GM23248 (cell line): ENCODE measurements at regions not wholly inside any gene's neighbourhood (a gene's known extent, or its start where the extent isn't known, plus 50 kb on each side); places are given as distances from the start of the nearest gene placed in this dataset.

ENCODE experiments used
- DNase-seq: peaks from one replicate; pipeline ENCODE4 v3.0.0-alpha.2; 2015
- H2AFZ ChIP-seq: fragments of 200-600 bp; sonication (generic); 2 replicates; pipeline ENCODE4 v1.6.1; 2016; ENCODE audit warnings: antibody characterized with exemption
- H3F3A ChIP-seq: fragments of 200-600 bp; sonication (generic); 2 replicates; pipeline ENCODE4 v1.6.1; 2016; ENCODE audit warnings: mild to moderate bottlenecking, antibody characterized with exemption, mixed run types; ENCODE audit not compliant: insufficient read depth
- H3K27ac ChIP-seq: fragments of 200-600 bp; sonication (generic); 2 replicates; pipeline ENCODE4 v1.5.1; 2016; ENCODE audit warnings: mild to moderate bottlenecking
- H3K27me3 ChIP-seq: fragments of 200-600 bp; sonication (generic); replicated peaks from 2 replicates; pipeline ENCODE4 v1.6.1; 2016; ENCODE audit warnings: mild to moderate bottlenecking; ENCODE audit not compliant: insufficient read depth
- H3K36me3 ChIP-seq: fragments of 200-600 bp; sonication (generic); 2 replicates; pipeline ENCODE4 v1.6.1; 2016; ENCODE audit warnings: low read depth, mild to moderate bottlenecking
- H3K4me1 ChIP-seq: fragments of 200-600 bp; sonication (generic); 2 replicates; pipeline ENCODE4 v1.6.1; 2016; ENCODE audit warnings: mild to moderate bottlenecking; ENCODE audit not compliant: insufficient read depth
- H3K4me2 ChIP-seq: fragments of 200-600 bp; sonication (generic); one replicate; pipeline ENCODE4 v1.6.1; 2016; ENCODE audit warnings: mild to moderate bottlenecking; ENCODE audit not compliant: unreplicated experiment
- H3K4me3 ChIP-seq: fragments of 200-600 bp; sonication (generic); 2 replicates; pipeline ENCODE4 v1.5.1; 2016; ENCODE audit warnings: mild to moderate bottlenecking
- H3K79me2 ChIP-seq: fragments of 200-600 bp; sonication (generic); 2 replicates; pipeline ENCODE4 v1.6.1; 2016; ENCODE audit warnings: mild to moderate bottlenecking; ENCODE audit not compliant: insufficient read depth
- H3K9ac ChIP-seq: fragments of 200-600 bp; sonication (generic); 2 replicates; pipeline ENCODE4 v1.6.1; 2016; ENCODE audit warnings: mild to moderate bottlenecking
- H3K9me2 ChIP-seq: fragments of 200-600 bp; sonication (generic); 2 replicates; pipeline ENCODE4 v1.6.1; 2016; ENCODE audit warnings: mixed run types, mild to moderate bottlenecking, moderate library complexity; ENCODE audit not compliant: insufficient read depth
- H3K9me3 ChIP-seq: fragments of 200-600 bp; sonication (generic); one replicate; pipeline ENCODE4 v1.6.1; 2017; ENCODE audit warnings: low read depth
- H4K20me1 ChIP-seq: fragments of 200-600 bp; sonication (generic); 2 replicates; pipeline ENCODE4 v1.6.0; 2016; ENCODE audit not compliant: insufficient read depth
- EZH2 ChIP-seq: fragments of 200-600 bp; sonication (generic); IDR thresholded peaks from 2 replicates; pipeline ENCODE4 v1.6.1; 2018; ENCODE audit warnings: antibody characterized with exemption, mild to moderate bottlenecking; ENCODE audit not compliant: insufficient read depth, poor library complexity, severe bottlenecking
- EZH2phosphoT487 ChIP-seq: fragments of 200-600 bp; sonication (generic); IDR thresholded peaks from 2 replicates; pipeline ENCODE4 v1.6.1; 2018; ENCODE audit warnings: antibody characterized with exemption, moderate library complexity, mild to moderate bottlenecking, low read depth; ENCODE audit not compliant: insufficient read depth
- WGBS, 2 experiments: methylation state at CpG; one replicate each; pipeline ENCODE4 v1.1.6; 2015 to 2017; ENCODE audit warnings: low lambda C conversion rate in 2 of 2, low coverage in 1 of 2; ENCODE audit errors: missing lambda C conversion rate in 2 of 2; 5-methylcytosine and 5-hydroxymethylcytosine counted together
- in situ Hi-C: fragments of 300-500 bp; cut with MboI; formaldehyde crosslinking; loops from 2 replicates; pipeline ENCODE4 v1.15.0; 2020

DNA sequence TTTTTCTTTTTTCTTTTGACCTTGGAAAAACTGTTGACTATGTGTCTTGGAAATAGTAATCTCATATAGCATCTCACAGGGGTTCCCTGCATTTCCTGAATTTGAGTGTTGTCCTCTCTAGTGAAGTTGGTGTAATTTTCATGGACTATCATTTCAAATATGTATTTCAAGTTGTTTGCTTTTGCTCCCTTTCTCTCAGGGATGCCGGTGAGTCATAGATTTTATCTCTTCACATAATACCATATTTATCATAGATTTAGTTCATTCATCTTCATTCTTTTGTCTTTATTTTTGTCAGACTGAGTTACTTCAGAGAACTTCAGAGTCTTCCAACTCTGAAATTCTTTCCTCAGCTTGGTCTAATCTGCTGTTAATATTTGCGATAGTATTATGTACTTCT lies 1320.6 kb downstream of the LRFN5 start:
- H3K9ac ChIP-seq = no peak overlapping the region
- TF ChIP-seq EZH2phosphoT487 (no peak), EZH2 (no peak)
- no peaks in the 10 kb centered on the region for H4K20me1 ChIP-seq
- no peak overlapping the region for H2AFZ ChIP-seq
- no peaks in the 10 kb centered on the region for H3K9me2 ChIP-seq
- no peaks in the 10 kb centered on the region for H3K27me3 ChIP-seq
- in situ Hi-C loops = no loop called here
- H3K36me3 ChIP-seq = no peaks in the 10 kb centered on the region
- H3K79me2 ChIP-seq = no peaks in the 10 kb centered on the region
- no peak overlapping the region for H3K4me2 ChIP-seq
- no peaks in the 10 kb centered on the region for H3K9me3 ChIP-seq
- H3F3A ChIP-seq = no peaks in the 10 kb centered on the region
- H3K4me1 ChIP-seq = no peaks in the 10 kb centered on the region
- WGBS, 2 experiments = 87% methylated on average over 2 of the region's 2 CpGs
- no peak overlapping the region for H3K4me3 ChIP-seq
- DNase-seq = no peak
- H3K27ac ChIP-seq = no peak overlapping the region

- Histone ChIP-seq H3K4me1 (no peaks in the 10 kb centered on the region), H3F3A (no peaks in the 10 kb centered on the region), H3K36me3 (no peaks in the 10 kb centered on the region), H3K4me3 (no peak overlapping the region), H3K9me3 (no peaks in the 10 kb centered on the region), H2AFZ (no peak overlapping the region), H3K79me2 (no peaks in the 10 kb centered on the region), H3K27me3 (no peaks in the 10 kb centered on the region), H4K20me1 (no peaks in the 10 kb centered on the region), H3K4me2 (no peak overlapping the region), H3K27ac (no peak overlapping the region), H3K9me2 (no peaks in the 10 kb centered on the region), H3K9ac (no peak overlapping the region)
- in situ Hi-C loops = no loop called here
- 0 to 3% methylated on average over 1 of the region's 1 CpG for WGBS, 2 experiments
- no peak for TF ChIP-seq EZH2
- no peak for TF ChIP-seq EZH2phosphoT487
- DNase-seq = no peak
Observed at GRCh38 chr14:42921901-42922300, 1315.2 kb downstream of the LRFN5 start.

GRCh38 chr14:42918615-42919014 lies 1311.9 kb downstream of the LRFN5 start:
- H3F3A ChIP-seq = no peaks in the 10 kb centered on the region
- no peaks in the 10 kb centered on the region for H3K9me3 ChIP-seq
- H3K27me3 ChIP-seq = no peaks in the 10 kb centered on the region
- 20 to 25% methylated on average over 1 of the region's 1 CpG for WGBS, 2 experiments
- H3K4me3 ChIP-seq = no peak overlapping the region
- TF ChIP-seq EZH2 = no peak
- TF ChIP-seq EZH2phosphoT487 = no peak
- H3K4me2 ChIP-seq = no peak overlapping the region
- no peaks in the 10 kb centered on the region for H3K79me2 ChIP-seq
- no peaks in the 10 kb centered on the region for H4K20me1 ChIP-seq
- H3K9ac ChIP-seq = no peak overlapping the region
- no peak overlapping the region for H2AFZ ChIP-seq
- H3K9me2 ChIP-seq = no peaks in the 10 kb centered on the region
- in situ Hi-C loops = no loop called here
- H3K36me3 ChIP-seq = no peaks in the 10 kb centered on the region
- no peaks in the 10 kb centered on the region for H3K4me1 ChIP-seq
- no peak for DNase-seq
- H3K27ac ChIP-seq = no peak overlapping the region

DNA sequence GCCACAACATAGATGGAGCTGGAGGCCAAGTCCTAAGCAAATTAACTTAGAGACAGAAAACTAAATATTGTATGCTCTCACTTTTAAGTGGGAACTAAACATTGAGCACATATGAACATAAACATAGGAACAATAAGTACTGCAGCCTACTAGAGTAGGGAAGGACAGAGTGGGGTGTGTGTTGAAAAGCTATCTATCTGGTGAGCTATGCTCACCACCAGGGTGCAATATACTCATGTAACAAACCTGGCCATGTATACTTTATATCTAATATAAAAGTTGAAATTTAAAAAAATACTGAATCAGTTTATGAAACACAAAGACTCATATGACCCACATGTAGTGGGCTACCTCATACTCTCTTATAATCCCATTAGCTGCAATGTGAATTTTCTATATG lies 1305.0 kb downstream of the LRFN5 start:
- no peak overlapping the region for H3K4me2 ChIP-seq
- no peaks in the 10 kb centered on the region for H3K36me3 ChIP-seq
- no peak overlapping the region for H3K27ac ChIP-seq
- in situ Hi-C loops = no loop called here
- TF ChIP-seq EZH2phosphoT487 (no peak), EZH2 (no peak)
- H3K4me3 ChIP-seq = no peak overlapping the region
- no peaks in the 10 kb centered on the region for H4K20me1 ChIP-seq
- no peaks in the 10 kb centered on the region for H3K27me3 ChIP-seq
- H3K9me3 ChIP-seq = no peaks in the 10 kb centered on the region
- no peaks in the 10 kb centered on the region for H3K9me2 ChIP-seq
- no peaks in the 10 kb centered on the region for H3F3A ChIP-seq
- H3K4me1 ChIP-seq = no peaks in the 10 kb centered on the region
- no peak overlapping the region for H3K9ac ChIP-seq
- DNase-seq = peak; percentile 19
- no peak overlapping the region for H2AFZ ChIP-seq
- H3K79me2 ChIP-seq = no peaks in the 10 kb centered on the region

DNA sequence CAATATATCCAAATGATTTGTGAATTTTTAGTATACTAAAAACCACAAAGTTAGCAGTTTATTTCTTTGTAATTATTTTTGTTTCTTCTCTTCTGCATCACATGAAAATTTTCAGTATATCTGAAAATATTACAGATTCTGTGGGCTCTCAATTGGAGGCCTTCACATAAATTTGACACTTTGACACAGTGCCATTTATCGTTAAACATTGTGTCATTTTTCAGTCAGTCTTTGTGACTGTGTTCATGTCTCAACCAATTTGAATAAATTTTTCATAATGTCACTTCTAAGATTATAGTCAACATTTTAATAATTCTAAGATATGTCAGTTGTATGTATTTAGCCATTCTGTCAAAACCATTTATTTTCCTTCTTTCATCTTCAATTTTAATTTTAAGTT lies 1303.0 kb downstream of the LRFN5 start:
- Histone ChIP-seq H3K9me3 (no peaks in the 10 kb centered on the region), H3K79me2 (no peaks in the 10 kb centered on the region), H3K4me1 (no peaks in the 10 kb centered on the region), H3K27ac (no peak overlapping the region), H3K9ac (no peak overlapping the region), H3K4me2 (no peak overlapping the region), H3K27me3 (no peaks in the 10 kb centered on the region), H3F3A (no peaks in the 10 kb centered on the region), H3K9me2 (no peaks in the 10 kb centered on the region), H3K4me3 (no peak overlapping the region), H3K36me3 (no peaks in the 10 kb centered on the region), H2AFZ (no peak overlapping the region), H4K20me1 (no peaks in the 10 kb centered on the region)
- no peak for TF ChIP-seq EZH2
- no peak for TF ChIP-seq EZH2phosphoT487
- in situ Hi-C loops = no loop called here
- WGBS, 2 experiments = 42 to 53% methylated on average over 1 of the region's 1 CpG
- DNase-seq = no peak
